ENCODE measurements at regions not wholly inside any gene's neighbourhood (a gene's known extent, or its start where the extent isn't known, plus 50 kb on each side); places are given as distances from the start of the nearest gene placed in this dataset.

DNA sequence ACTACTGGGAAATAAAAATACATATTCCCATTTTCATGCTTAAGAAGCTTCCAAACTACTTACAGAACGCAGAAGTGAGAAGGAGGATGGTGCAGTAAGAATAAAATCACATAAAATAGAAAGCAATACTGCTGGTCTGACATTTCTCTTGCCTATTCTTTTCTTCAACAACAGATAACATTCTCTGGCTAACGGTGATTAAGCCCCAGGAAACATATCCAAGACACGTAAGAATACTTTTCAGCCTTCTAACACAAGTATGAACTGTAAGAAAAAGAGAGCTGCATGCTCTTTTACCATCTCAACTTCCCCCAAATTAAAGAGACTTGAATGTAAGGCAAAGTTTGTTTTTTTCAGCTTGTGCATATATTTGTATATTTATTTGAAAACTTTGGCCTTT is 156.1 kb upstream of the TARS1 start:
- TF ChIP-seq MXI1 (conservative IDR thresholded peaks at IDR 0.05; ENCODE audit: poor library complexity, severe bottlenecking) = no peak
- TF ChIP-seq, protein P1, sequence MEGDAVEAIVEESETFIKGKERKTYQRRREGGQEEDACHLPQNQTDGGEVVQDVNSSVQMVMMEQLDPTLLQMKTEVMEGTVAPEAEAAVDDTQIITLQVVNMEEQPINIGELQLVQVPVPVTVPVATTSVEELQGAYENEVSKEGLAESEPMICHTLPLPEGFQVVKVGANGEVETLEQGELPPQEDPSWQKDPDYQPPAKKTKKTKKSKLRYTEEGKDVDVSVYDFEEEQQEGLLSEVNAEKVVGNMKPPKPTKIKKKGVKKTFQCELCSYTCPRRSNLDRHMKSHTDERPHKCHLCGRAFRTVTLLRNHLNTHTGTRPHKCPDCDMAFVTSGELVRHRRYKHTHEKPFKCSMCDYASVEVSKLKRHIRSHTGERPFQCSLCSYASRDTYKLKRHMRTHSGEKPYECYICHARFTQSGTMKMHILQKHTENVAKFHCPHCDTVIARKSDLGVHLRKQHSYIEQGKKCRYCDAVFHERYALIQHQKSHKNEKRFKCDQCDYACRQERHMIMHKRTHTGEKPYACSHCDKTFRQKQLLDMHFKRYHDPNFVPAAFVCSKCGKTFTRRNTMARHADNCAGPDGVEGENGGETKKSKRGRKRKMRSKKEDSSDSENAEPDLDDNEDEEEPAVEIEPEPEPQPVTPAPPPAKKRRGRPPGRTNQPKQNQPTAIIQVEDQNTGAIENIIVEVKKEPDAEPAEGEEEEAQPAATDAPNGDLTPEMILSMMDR (IDR thresholded peaks at IDR 0.05; ENCODE audit: poor library complexity, severe bottlenecking) = no peak

All from neural cell (in vitro differentiated cells).